Mesothelial cell of epicardium (in vitro differentiated cells): ENCODE measurements at regions not wholly inside any gene's neighbourhood (a gene's known extent, or its start where the extent isn't known, plus 50 kb on each side); places are given as distances from the start of the nearest gene placed in this dataset.

Experiments
- DNase-seq, 2 experiments: peaks; one replicate each; pipeline ENCODE4 v3.0.0; 2021; ENCODE audit warnings: low spot score in 2 of 2; ENCODE audit not compliant: unreplicated experiment in 2 of 2
- H3K27ac Mint-ChIP-seq: 2 replicates; pipeline ENCODE4 v1.8.0; 2021; ENCODE audit warnings: mixed read lengths
- H3K27me3 Mint-ChIP-seq: 2 replicates; pipeline ENCODE4 v1.8.0; 2021; ENCODE audit warnings: low read depth, mixed read lengths
- H3K36me3 Mint-ChIP-seq: 2 replicates; pipeline ENCODE4 v1.8.0; 2021; ENCODE audit warnings: mixed read lengths
- H3K4me1 Mint-ChIP-seq: 2 replicates; pipeline ENCODE4 v1.8.0; 2021; ENCODE audit warnings: mixed read lengths
- H3K4me3 Mint-ChIP-seq: 2 replicates; pipeline ENCODE4 v1.8.0; 2021; ENCODE audit warnings: mild to moderate bottlenecking, moderate library complexity, mixed read lengths
- H3K9me3 Mint-ChIP-seq: 2 replicates; pipeline ENCODE4 v1.8.0; 2021; ENCODE audit warnings: mixed read lengths
- CTCF ChIP-seq: fragments of 200-600 bp; sonication (generic); IDR thresholded peaks from one replicate; pipeline ENCODE4 v1.5.0; 2021; ENCODE audit warnings: antibody characterized with exemption; ENCODE audit not compliant: unreplicated experiment

- Mint-ChIP-seq H3K4me3 (no peak overlapping the region), H3K4me1 (peaks cover 4% of the 10 kb centered on the region), H3K27ac (no peak overlapping the region), H3K36me3 (no peaks in the 10 kb centered on the region), H3K9me3 (peaks cover 4% of the 10 kb centered on the region), H3K27me3 (no peaks in the 10 kb centered on the region)
- DNase-seq = no peak
- no peak for TF ChIP-seq CTCF
Observed at GRCh38 chr3:144107923-144108322, 136.3 kb downstream of the DIPK2A start.

GRCh38 chr3:144109944-144110343 is 138.3 kb downstream of the DIPK2A start:
- Mint-ChIP-seq H3K9me3 (peaks cover 4% of the 10 kb centered on the region), H3K4me1 (peaks cover 3% of the 10 kb centered on the region), H3K4me3 (no peak overlapping the region), H3K36me3 (no peaks in the 10 kb centered on the region), H3K27ac (no peak overlapping the region), H3K27me3 (no peaks in the 10 kb centered on the region)
- DNase-seq = no peak
- TF ChIP-seq CTCF = no peak

DNA sequence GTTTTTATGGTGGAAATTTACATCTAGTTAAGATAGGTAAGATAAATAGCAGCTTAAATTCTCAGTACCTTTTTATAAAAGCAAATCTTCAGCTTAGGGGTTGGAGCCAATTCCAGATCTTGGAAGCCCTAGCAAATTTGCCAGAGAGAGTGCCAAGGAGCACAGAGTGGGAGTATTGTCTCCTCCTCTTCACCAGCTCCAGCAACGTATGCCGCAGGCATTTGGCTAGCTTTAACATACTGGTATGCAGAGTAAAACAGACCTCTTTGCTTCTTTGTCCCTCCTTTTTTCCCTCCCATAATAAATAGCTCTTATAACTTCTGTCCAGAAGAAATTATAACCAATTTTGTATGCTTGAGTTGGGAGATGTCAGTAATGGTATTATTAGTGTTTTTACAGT is 140.4 kb downstream of the DIPK2A start:
- Mint-ChIP-seq H3K4me3 (no peak overlapping the region), H3K36me3 (no peaks in the 10 kb centered on the region), H3K4me1 (peaks cover 8% of the 10 kb centered on the region), H3K9me3 (peaks cover 2% of the 10 kb centered on the region), H3K27ac (no peak overlapping the region), H3K27me3 (no peaks in the 10 kb centered on the region)
- no peak for TF ChIP-seq CTCF
- no peak for DNase-seq

GRCh38 chr3:144112437-144112836 is 140.8 kb downstream of the DIPK2A start:
- no peak for TF ChIP-seq CTCF
- no peaks in the 10 kb centered on the region for H3K9me3 Mint-ChIP-seq
- no peaks in the 10 kb centered on the region for H3K36me3 Mint-ChIP-seq
- DNase-seq = no peak
- no peaks in the 10 kb centered on the region for H3K27me3 Mint-ChIP-seq
- H3K4me1 Mint-ChIP-seq = peaks cover 8% of the 10 kb centered on the region
- no peak overlapping the region for H3K4me3 Mint-ChIP-seq
- H3K27ac Mint-ChIP-seq = no peak overlapping the region

GRCh38 chr3:144114767-144115166 is 143.1 kb downstream of the DIPK2A start:
- no peak for DNase-seq
- Mint-ChIP-seq H3K27me3 (no peaks in the 10 kb centered on the region), H3K4me3 (no peak overlapping the region), H3K9me3 (no peaks in the 10 kb centered on the region), H3K4me1 (peaks cover 12% of the 10 kb centered on the region), H3K36me3 (no peaks in the 10 kb centered on the region), H3K27ac (no peak overlapping the region)
- no peak for TF ChIP-seq CTCF

DNA sequence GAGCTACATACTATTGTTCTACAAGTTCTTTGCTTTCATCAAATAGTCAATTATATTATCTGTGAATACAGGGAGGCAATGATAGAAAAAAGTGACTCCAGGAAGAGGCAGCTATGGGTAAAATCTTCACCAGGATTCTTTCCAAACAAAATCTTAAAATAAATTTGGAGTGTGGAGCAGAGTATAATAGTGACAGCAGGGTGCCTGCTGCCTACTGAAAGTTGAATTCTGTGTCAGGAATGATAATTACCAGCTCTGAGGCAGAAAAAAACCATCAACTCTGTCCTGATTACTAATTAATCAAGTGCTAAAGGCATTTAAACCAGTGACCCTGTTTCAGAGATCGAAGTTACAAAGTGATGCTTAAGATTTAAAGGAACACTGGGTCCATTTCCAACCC is 148.0 kb downstream of the DIPK2A start:
- no peaks in the 10 kb centered on the region for H3K27me3 Mint-ChIP-seq
- H3K4me1 Mint-ChIP-seq = peaks cover 12% of the 10 kb centered on the region
- no peak for DNase-seq
- no peak overlapping the region for H3K4me3 Mint-ChIP-seq
- H3K9me3 Mint-ChIP-seq = no peaks in the 10 kb centered on the region
- H3K36me3 Mint-ChIP-seq = no peaks in the 10 kb centered on the region
- TF ChIP-seq CTCF = no peak
- no peak overlapping the region for H3K27ac Mint-ChIP-seq
